SK-N-SH treated with all-trans-retinoic acid at 6 μM for 48 hours (cell line): ENCODE measurements at regions not wholly inside any gene's neighbourhood (a gene's known extent, or its start where the extent isn't known, plus 50 kb on each side); places are given as distances from the start of the nearest gene placed in this dataset.

Source experiments
- BACH2 ChIP-seq: fragments of 250-450 bp; sonication (Bioruptor Pico); IDR thresholded peaks from 2 replicates; pipeline ENCODE4 v1.9.0; 2021; ENCODE audit warnings: mild to moderate bottlenecking, borderline replicate concordance
- ISL1 ChIP-seq: fragments of 250-450 bp; sonication (Bioruptor Pico); IDR thresholded peaks from 2 replicates; pipeline ENCODE4 v2.1.2; 2022; ENCODE audit warnings: mild to moderate bottlenecking, moderate library complexity
- OSR1 ChIP-seq: fragments of 250-450 bp; sonication (Bioruptor Pico); IDR thresholded peaks from 2 replicates; pipeline ENCODE4 v1.8.0; 2022; ENCODE audit warnings: moderate library complexity, mild to moderate bottlenecking, inconsistent platforms
- RARB ChIP-seq: fragments of 250-450 bp; sonication (Bioruptor Pico); IDR thresholded peaks from 2 replicates; pipeline ENCODE4 v1.8.0; 2021; ENCODE audit warnings: mild to moderate bottlenecking, moderate library complexity
- SNAI2 ChIP-seq: fragments of 250-450 bp; sonication (Bioruptor Pico); IDR thresholded peaks from 2 replicates; pipeline ENCODE4 v1.5.0; 2020; ENCODE audit warnings: mild to moderate bottlenecking, moderate library complexity
- TCF4 ChIP-seq: fragments of 250-450 bp; sonication (Bioruptor Pico); IDR thresholded peaks from 2 replicates; pipeline ENCODE4 v1.8.0; 2021; ENCODE audit warnings: mild to moderate bottlenecking, moderate library complexity, borderline replicate concordance
- TOX ChIP-seq: fragments of 250-450 bp; sonication (Bioruptor Pico); IDR thresholded peaks from 2 replicates; pipeline ENCODE4 v1.8.0; 2021; ENCODE audit warnings: mild to moderate bottlenecking, moderate library complexity, borderline replicate concordance
- ZFP3 ChIP-seq: fragments of 250-450 bp; sonication (Bioruptor Pico); IDR thresholded peaks from 2 replicates; pipeline ENCODE4 v1.5.0; 2020; ENCODE audit warnings: mild to moderate bottlenecking, moderate library complexity
- ZFP30 ChIP-seq: fragments of 450-650 bp; formaldehyde crosslinking; IDR thresholded peaks from 2 replicates; pipeline ENCODE4 v1.5.0; 2022; ENCODE audit warnings: mild to moderate bottlenecking, moderate library complexity
- ZNF70 ChIP-seq: fragments of 450-650 bp; formaldehyde crosslinking; IDR thresholded peaks from 2 replicates; pipeline ENCODE4 v1.5.0; 2020; ENCODE audit warnings: mild to moderate bottlenecking, moderate library complexity
- TF ChIP-seq, protein P1 (sequence below): fragments of 250-450 bp; sonication (Bioruptor Pico); IDR thresholded peaks from 2 replicates; pipeline ENCODE4 v1.5.1; 2021; ENCODE audit warnings: mild to moderate bottlenecking, moderate library complexity
- TF ChIP-seq, protein P2 (sequence below): fragments of 250-450 bp; sonication (Bioruptor Pico); IDR thresholded peaks from 2 replicates; pipeline ENCODE4 v1.8.0; 2020; ENCODE audit warnings: mild to moderate bottlenecking, moderate library complexity, borderline replicate concordance
- TF ChIP-seq, protein P3 (sequence below): fragments of 250-450 bp; sonication (Bioruptor Pico); IDR thresholded peaks from 2 replicates; pipeline ENCODE4 v1.8.0; 2021; ENCODE audit warnings: low read depth, mild to moderate bottlenecking, moderate library complexity, borderline replicate concordance

DNA sequence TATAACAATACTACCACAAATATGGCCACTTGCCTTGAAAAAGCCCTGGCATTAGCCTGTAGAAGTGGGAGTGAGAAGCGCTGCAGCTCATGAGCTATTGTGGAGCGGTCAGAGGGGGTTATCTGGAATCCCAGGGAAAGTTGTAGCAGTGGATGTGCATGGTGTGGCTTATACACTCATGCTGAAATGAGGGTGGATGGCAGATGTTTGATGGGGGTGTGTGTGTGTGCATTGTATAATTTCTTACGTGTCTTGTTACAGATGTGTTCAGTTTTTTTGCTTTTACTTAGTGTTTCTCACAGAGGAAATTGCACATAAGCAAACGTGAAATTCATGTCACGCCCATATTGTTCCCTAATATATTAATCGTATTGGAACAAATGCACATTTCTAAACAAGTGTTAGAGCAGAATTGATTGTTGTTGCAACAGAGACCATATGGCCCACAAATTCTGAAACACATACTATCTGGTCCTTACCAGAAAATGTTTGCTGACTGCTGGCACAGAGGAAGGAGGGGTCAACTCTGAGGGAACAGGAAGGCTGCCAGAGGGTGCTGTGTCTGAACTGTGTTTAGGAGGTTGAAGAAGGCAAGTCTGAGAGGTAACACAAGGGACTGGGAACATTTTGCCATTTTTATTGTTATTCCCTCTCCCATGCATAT, 200.0 kb upstream of the CFAP20DC start:
- TF ChIP-seq, protein P1, sequence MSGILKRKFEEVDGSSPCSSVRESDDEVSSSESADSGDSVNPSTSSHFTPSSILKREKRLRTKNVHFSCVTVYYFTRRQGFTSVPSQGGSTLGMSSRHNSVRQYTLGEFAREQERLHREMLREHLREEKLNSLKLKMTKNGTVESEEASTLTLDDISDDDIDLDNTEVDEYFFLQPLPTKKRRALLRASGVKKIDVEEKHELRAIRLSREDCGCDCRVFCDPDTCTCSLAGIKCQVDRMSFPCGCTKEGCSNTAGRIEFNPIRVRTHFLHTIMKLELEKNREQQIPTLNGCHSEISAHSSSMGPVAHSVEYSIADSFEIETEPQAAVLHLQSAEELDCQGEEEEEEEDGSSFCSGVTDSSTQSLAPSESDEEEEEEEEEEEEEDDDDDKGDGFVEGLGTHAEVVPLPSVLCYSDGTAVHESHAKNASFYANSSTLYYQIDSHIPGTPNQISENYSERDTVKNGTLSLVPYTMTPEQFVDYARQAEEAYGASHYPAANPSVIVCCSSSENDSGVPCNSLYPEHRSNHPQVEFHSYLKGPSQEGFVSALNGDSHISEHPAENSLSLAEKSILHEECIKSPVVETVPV (CRISPR knock-in tag), result no peak
- TF ChIP-seq, protein P2, sequence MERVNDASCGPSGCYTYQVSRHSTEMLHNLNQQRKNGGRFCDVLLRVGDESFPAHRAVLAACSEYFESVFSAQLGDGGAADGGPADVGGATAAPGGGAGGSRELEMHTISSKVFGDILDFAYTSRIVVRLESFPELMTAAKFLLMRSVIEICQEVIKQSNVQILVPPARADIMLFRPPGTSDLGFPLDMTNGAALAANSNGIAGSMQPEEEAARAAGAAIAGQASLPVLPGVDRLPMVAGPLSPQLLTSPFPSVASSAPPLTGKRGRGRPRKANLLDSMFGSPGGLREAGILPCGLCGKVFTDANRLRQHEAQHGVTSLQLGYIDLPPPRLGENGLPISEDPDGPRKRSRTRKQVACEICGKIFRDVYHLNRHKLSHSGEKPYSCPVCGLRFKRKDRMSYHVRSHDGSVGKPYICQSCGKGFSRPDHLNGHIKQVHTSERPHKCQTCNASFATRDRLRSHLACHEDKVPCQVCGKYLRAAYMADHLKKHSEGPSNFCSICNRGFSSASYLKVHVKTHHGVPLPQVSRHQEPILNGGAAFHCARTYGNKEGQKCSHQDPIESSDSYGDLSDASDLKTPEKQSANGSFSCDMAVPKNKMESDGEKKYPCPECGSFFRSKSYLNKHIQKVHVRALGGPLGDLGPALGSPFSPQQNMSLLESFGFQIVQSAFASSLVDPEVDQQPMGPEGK (CRISPR knock-in tag), result no peak
- TF ChIP-seq ZFP30 (CRISPR knock-in tag), result no peak
- TF ChIP-seq, protein P3, sequence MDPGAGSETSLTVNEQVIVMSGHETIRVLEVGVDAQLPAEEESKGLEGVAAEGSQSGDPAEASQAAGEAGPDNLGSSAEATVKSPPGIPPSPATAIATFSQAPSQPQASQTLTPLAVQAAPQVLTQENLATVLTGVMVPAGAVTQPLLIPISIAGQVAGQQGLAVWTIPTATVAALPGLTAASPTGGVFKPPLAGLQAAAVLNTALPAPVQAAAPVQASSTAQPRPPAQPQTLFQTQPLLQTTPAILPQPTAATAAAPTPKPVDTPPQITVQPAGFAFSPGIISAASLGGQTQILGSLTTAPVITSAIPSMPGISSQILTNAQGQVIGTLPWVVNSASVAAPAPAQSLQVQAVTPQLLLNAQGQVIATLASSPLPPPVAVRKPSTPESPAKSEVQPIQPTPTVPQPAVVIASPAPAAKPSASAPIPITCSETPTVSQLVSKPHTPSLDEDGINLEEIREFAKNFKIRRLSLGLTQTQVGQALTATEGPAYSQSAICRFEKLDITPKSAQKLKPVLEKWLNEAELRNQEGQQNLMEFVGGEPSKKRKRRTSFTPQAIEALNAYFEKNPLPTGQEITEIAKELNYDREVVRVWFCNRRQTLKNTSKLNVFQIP, result no peak
- TF ChIP-seq ZNF70 (CRISPR knock-in tag), result no peak
- no peak for TF ChIP-seq TCF4 (CRISPR knock-in tag)
- TF ChIP-seq TOX, result no peak
- no peak for TF ChIP-seq SNAI2
- TF ChIP-seq BACH2 (CRISPR knock-in tag), result no peak
- TF ChIP-seq OSR1 (CRISPR knock-in tag), result no peak
- TF ChIP-seq RARB (CRISPR knock-in tag), result no peak
- TF ChIP-seq ZFP3 (CRISPR knock-in tag), result no peak
- no peak for TF ChIP-seq ISL1 (CRISPR knock-in tag)
